PC-9 (cell line): ENCODE measurements at regions not wholly inside any gene's neighbourhood (a gene's known extent, or its start where the extent isn't known, plus 50 kb on each side); places are given as distances from the start of the nearest gene placed in this dataset.
A peak's percentile ranks its signal among the peaks of the same experiment; 100 is the strongest.

ENCODE experiments used
- BruUV-seq: library from RNA; stranded (reverse); fragments of 400-500 nt; replicated peaks from 2 replicates; lab custom pipeline; 2021; lab: Mats Ljungman, UMichigan
- CTCF ChIA-PET: fragments of 300-600 bp; sonication (Branson Sonifier 250); formaldehyde crosslinking; loops from one replicate; lab custom pipeline; 2022; ENCODE audit warnings: antibody characterized with exemption; lab: Charles Lee
- POLR2A ChIA-PET: fragments of 300-600 bp; sonication (Branson Sonifier 250); formaldehyde crosslinking; loops from one replicate; lab custom pipeline; 2022; ENCODE audit warnings: antibody characterized with exemption; ENCODE audit not compliant: unreplicated experiment; lab: Charles Lee
- DNase-seq, 2 experiments: peaks; one replicate each; pipeline versions ENCODE4 v3.0.0 to v3.0.0-alpha.2; 2015 to 2022; ENCODE audit warnings: mixed read lengths in 1 of 2
- H2AFZ ChIP-seq: fragments of 200-600 bp; sonication (generic); 2 replicates; pipeline ENCODE4 v1.8.1; 2017; ENCODE audit warnings: antibody characterized with exemption
- H3F3A ChIP-seq: fragments of 200-600 bp; sonication (generic); 2 replicates; pipeline ENCODE4 v1.8.1; 2017; ENCODE audit warnings: antibody characterized with exemption, mild to moderate bottlenecking, low read depth; ENCODE audit not compliant: insufficient read depth
- H3K27ac ChIP-seq: fragments of 200-600 bp; sonication (generic); 2 replicates; pipeline ENCODE4 v1.6.1; 2016; ENCODE audit warnings: mixed run types
- H3K27me3 ChIP-seq: fragments of 200-600 bp; sonication (generic); 2 replicates; pipeline ENCODE4 v1.6.1; 2016; ENCODE audit warnings: low read depth, mixed run types; ENCODE audit not compliant: insufficient read depth
- H3K36me3 ChIP-seq: fragments of 200-600 bp; sonication (generic); 2 replicates; pipeline ENCODE4 v1.6.1; 2016; ENCODE audit warnings: low read depth, mixed run types
- H3K4me1 ChIP-seq: fragments of 200-600 bp; sonication (generic); replicated peaks from 2 replicates; pipeline ENCODE4 v1.6.1; 2016; ENCODE audit warnings: mixed run types; ENCODE audit not compliant: insufficient read depth
- H3K4me2 ChIP-seq: fragments of 200-600 bp; sonication (generic); 2 replicates; pipeline ENCODE4 v1.6.1; 2017; ENCODE audit warnings: mixed run types
- H3K4me3 ChIP-seq: fragments of 200-600 bp; sonication (generic); 2 replicates; pipeline ENCODE4 v1.6.1; 2016; ENCODE audit warnings: mixed run types
- H3K79me2 ChIP-seq: fragments of 200-600 bp; sonication (generic); 2 replicates; pipeline ENCODE4 v1.6.1; 2017; ENCODE audit warnings: low read depth, mixed run types
- H3K9me2 ChIP-seq: fragments of 200-600 bp; sonication (generic); 2 replicates; pipeline ENCODE4 v1.8.1; 2017; ENCODE audit warnings: mild to moderate bottlenecking; ENCODE audit not compliant: insufficient read depth
- H3K9me3 ChIP-seq: fragments of 200-600 bp; sonication (generic); 2 replicates; pipeline ENCODE4 v1.8.1; 2016; ENCODE audit warnings: low read depth; ENCODE audit not compliant: insufficient read depth
- H4K20me1 ChIP-seq: fragments of 200-600 bp; sonication (generic); 2 replicates; pipeline ENCODE4 v1.8.1; 2017; ENCODE audit not compliant: insufficient read depth
- EZH2 ChIP-seq: fragments of 200-600 bp; sonication (generic); IDR thresholded peaks from 2 replicates; pipeline ENCODE4 v1.8.0; 2017; ENCODE audit warnings: antibody characterized with exemption, low read depth
- intact Hi-C: fragments of 100-400 bp; cut with micrococcal nuclease; formaldehyde crosslinking; loops from one replicate; pipeline ENCODE4 v1.10.0; 2022; ENCODE audit not compliant: unreplicated experiment
- TF ChIP-seq, protein P1 (sequence below): fragments of 200-600 bp; sonication (generic); conservative IDR thresholded peaks from 2 replicates; pipeline ENCODE4 v1.6.1; 2017; ENCODE audit warnings: mixed run types, antibody characterized with exemption, mild to moderate bottlenecking, moderate library complexity

DNA sequence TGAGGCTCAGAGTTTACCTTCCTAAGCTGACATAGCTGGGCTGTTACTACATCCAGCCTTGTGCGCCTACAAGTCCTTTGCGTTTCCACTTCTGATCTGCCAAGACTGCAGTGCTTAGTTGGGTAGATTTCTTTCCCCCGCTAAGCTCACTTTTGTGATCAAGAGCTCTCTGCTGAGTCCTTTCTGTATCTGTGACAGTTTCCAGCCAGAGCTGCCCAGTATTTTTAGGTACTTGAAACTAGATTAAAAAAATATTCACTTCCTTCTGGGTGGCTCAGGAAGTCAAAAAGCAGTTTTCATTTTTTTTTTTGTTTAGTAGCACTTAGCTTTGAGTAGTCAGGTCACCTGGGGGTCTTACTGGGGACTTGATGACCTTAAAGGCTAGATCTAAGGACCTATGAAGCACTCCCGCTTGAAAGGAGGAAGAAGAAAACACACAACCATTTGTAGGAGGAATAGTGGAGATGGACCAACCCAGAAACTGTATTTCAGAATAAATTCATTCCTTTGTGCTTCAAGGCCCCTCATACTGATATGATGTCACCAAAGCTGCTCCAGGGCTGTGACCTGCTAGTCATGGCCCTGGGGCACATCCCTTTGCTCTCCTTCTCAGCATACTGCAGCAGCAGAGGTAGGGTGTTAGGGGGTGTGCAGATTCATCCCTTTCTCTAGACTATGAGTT, 75.6 kb upstream of the HNF1B start:
- Histone ChIP-seq H2AFZ (no peak overlapping the region), H3K36me3 (no peaks in the 10 kb centered on the region), H3F3A (no peaks in the 10 kb centered on the region), H3K9me3 (no peaks in the 10 kb centered on the region), H3K4me3 (no peak overlapping the region), H3K79me2 (no peaks in the 10 kb centered on the region), H3K9me2 (no peaks in the 10 kb centered on the region), H4K20me1 (no peaks in the 10 kb centered on the region), H3K4me1 (no peaks in the 10 kb centered on the region), H3K4me2 (no peak overlapping the region), H3K27me3 (no peaks in the 10 kb centered on the region), H3K27ac (no peak overlapping the region)
- ChIA-PET POLR2A (interaction anchor here (0.6 kb wide), 1 partner anchor 608 kb away, joined by 3 read pairs; no protein-coding TSS in a partner anchor), CTCF (no interaction called here)
- intact Hi-C loops = no loop called here
- no peak for DNase-seq
- no TSS peak for BruUV-seq
- TF ChIP-seq, protein P1, sequence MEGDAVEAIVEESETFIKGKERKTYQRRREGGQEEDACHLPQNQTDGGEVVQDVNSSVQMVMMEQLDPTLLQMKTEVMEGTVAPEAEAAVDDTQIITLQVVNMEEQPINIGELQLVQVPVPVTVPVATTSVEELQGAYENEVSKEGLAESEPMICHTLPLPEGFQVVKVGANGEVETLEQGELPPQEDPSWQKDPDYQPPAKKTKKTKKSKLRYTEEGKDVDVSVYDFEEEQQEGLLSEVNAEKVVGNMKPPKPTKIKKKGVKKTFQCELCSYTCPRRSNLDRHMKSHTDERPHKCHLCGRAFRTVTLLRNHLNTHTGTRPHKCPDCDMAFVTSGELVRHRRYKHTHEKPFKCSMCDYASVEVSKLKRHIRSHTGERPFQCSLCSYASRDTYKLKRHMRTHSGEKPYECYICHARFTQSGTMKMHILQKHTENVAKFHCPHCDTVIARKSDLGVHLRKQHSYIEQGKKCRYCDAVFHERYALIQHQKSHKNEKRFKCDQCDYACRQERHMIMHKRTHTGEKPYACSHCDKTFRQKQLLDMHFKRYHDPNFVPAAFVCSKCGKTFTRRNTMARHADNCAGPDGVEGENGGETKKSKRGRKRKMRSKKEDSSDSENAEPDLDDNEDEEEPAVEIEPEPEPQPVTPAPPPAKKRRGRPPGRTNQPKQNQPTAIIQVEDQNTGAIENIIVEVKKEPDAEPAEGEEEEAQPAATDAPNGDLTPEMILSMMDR = no peak
- TF ChIP-seq EZH2 = no peak

GRCh38 chr17:37818689-37819088, 73.8 kb upstream of the HNF1B start:
- Histone ChIP-seq H3K4me1 (no peaks in the 10 kb centered on the region), H3K36me3 (no peaks in the 10 kb centered on the region), H4K20me1 (no peaks in the 10 kb centered on the region), H2AFZ (no peak overlapping the region), H3K4me3 (no peak overlapping the region), H3K79me2 (no peaks in the 10 kb centered on the region), H3K9me2 (no peaks in the 10 kb centered on the region), H3F3A (no peaks in the 10 kb centered on the region), H3K27me3 (0 out of 2 replicates have a peak, but pooled peaks cover 4% of the 10 kb centered on the region), H3K27ac (no peak overlapping the region), H3K9me3 (no peaks in the 10 kb centered on the region), H3K4me2 (no peak overlapping the region)
- intact Hi-C loops = loop anchor here (5.0 kb wide), 1 partner anchor 291 kb away; no protein-coding TSS in a partner anchor
- no TSS peak for BruUV-seq
- peak; percentile 73 to 77 for DNase-seq
- ChIA-PET CTCF (interaction anchor here (0.5 to 0.9 kb wide), 2 partner anchors 48 to 58 kb away, joined by 3 to 8 read pairs; no protein-coding TSS in a partner anchor), POLR2A (interaction anchor here (0.6 kb wide), 1 partner anchor 34 kb away, joined by 7 read pairs; no protein-coding TSS in a partner anchor)
- TF ChIP-seq, protein P1 = no peak
- TF ChIP-seq EZH2 = no peak

GRCh38 chr17:37816950-37817349, 72.1 kb upstream of the HNF1B start:
- Histone ChIP-seq H2AFZ (no peak overlapping the region), H3K9me3 (no peaks in the 10 kb centered on the region), H3K27ac (no peak overlapping the region), H3K79me2 (no peaks in the 10 kb centered on the region), H3K9me2 (no peaks in the 10 kb centered on the region), H3K27me3 (peaks cover 4% of the 10 kb centered on the region; the same call in 1 of the 2 replicates), H4K20me1 (no peaks in the 10 kb centered on the region), H3K4me3 (no peak overlapping the region), H3K36me3 (no peaks in the 10 kb centered on the region), H3K4me1 (no peaks in the 10 kb centered on the region), H3F3A (no peaks in the 10 kb centered on the region), H3K4me2 (no peak overlapping the region)
- BruUV-seq = no TSS peak
- no peak for DNase-seq
- POLR2A ChIA-PET = interaction anchor here (0.6 kb wide), 1 partner anchor 207 kb away, joined by 9 read pairs; no protein-coding TSS in a partner anchor
- TF ChIP-seq, protein P1 = no peak
- no peak for TF ChIP-seq EZH2
- CTCF ChIA-PET = interaction anchor here (0.6 to 2.2 kb wide), 9 partner anchors 46 to 469 kb away, joined by 3 to 22 read pairs (median 6); no protein-coding TSS in a partner anchor
- intact Hi-C loops = loop anchor here (1.0 to 5.0 kb wide), 3 partner anchors 114 to 290 kb away; no protein-coding TSS in a partner anchor
